PC-9 (cell line): ENCODE measurements at regions not wholly inside any gene's neighbourhood (a gene's known extent, or its start where the extent isn't known, plus 50 kb on each side); places are given as distances from the start of the nearest gene placed in this dataset.

Experiments used
- EZH2 ChIP-seq: fragments of 200-600 bp; sonication (generic); IDR thresholded peaks from 2 replicates; pipeline ENCODE4 v1.8.0; 2017; ENCODE audit warnings: antibody characterized with exemption, low read depth
- TF ChIP-seq, protein P1 (sequence below): fragments of 200-600 bp; sonication (generic); conservative IDR thresholded peaks from 2 replicates; pipeline ENCODE4 v1.6.1; 2017; ENCODE audit warnings: mixed run types, antibody characterized with exemption, mild to moderate bottlenecking, moderate library complexity

DNA sequence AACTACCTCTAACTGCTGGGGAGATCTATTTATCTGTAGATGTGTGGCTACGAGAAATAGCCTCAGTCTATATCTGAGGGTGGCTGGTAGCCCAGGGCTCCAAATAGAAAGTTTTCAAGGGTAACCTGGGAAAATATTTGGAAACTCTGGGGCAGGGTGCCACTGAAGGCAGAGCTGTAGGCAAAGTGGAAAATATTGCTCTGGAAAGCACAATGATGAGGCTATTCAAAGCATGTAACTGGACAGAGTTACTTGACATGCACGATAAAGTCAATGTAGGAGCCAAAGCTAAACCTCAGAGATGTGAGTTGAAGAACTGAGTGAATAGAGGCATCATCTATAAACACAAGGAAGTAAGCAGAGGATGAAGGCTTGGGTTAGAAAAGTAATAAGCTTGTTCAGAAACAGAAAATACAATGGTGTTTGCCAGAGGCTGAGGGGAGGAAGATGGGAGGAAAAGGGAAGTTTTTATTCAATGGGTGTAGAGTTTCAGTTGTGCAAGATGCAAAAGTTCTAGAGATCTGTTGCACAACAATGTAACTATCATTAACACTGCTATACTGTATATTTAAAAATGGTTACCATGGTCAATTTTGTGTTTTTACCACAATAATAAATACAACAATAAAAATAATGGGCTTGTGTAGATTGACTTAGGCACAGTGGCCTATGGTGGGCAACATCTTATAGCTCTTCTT is 171.6 kb downstream of the MBD2 start:
- TF ChIP-seq EZH2 = no peak
- TF ChIP-seq, protein P1, sequence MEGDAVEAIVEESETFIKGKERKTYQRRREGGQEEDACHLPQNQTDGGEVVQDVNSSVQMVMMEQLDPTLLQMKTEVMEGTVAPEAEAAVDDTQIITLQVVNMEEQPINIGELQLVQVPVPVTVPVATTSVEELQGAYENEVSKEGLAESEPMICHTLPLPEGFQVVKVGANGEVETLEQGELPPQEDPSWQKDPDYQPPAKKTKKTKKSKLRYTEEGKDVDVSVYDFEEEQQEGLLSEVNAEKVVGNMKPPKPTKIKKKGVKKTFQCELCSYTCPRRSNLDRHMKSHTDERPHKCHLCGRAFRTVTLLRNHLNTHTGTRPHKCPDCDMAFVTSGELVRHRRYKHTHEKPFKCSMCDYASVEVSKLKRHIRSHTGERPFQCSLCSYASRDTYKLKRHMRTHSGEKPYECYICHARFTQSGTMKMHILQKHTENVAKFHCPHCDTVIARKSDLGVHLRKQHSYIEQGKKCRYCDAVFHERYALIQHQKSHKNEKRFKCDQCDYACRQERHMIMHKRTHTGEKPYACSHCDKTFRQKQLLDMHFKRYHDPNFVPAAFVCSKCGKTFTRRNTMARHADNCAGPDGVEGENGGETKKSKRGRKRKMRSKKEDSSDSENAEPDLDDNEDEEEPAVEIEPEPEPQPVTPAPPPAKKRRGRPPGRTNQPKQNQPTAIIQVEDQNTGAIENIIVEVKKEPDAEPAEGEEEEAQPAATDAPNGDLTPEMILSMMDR = no peak
